ENCODE measurements at regions not wholly inside any gene's neighbourhood (a gene's known extent, or its start where the extent isn't known, plus 50 kb on each side); places are given as distances from the start of the nearest gene placed in this dataset.

GRCh38 chr6:27178407-27178730 lies 69.1 kb upstream of the PRSS16 start:
- DNase-seq (ENCODE audit: low read depth), result no peak
- TF ChIP-seq CTCF (IDR thresholded peaks at IDR 0.05; ENCODE audit: control insufficient read depth, insufficient read depth, low read depth, low read length, missing control alignments), result no peak
- peak overlapping the region; percentile 91 for H3K4me3 ChIP-seq (ENCODE audit: control insufficient read depth, low read depth, low read length)

- no peak for DNase-seq (ENCODE audit: low read depth)
- TF ChIP-seq CTCF (IDR thresholded peaks at IDR 0.05; ENCODE audit: control insufficient read depth, insufficient read depth, low read depth, low read length, missing control alignments), result no peak
- peak overlapping the region; percentile 91 for H3K4me3 ChIP-seq (ENCODE audit: control insufficient read depth, low read depth, low read length)
Measured at GRCh38 chr6:27178860-27179259, 68.6 kb upstream of the PRSS16 start.

- TF ChIP-seq CTCF (IDR thresholded peaks at IDR 0.05; ENCODE audit: control insufficient read depth, insufficient read depth, low read depth, low read length, missing control alignments), result no peak
- DNase-seq (ENCODE audit: low read depth), result no peak
- no peak overlapping the region for H3K4me3 ChIP-seq (ENCODE audit: control insufficient read depth, low read depth, low read length)
Measured at GRCh38 chr6:27183060-27183832, 64.3 kb upstream of the PRSS16 start.

GRCh38 chr6:27187231-27188060 lies 60.1 kb upstream of the PRSS16 start:
- TF ChIP-seq CTCF (IDR thresholded peaks at IDR 0.05; ENCODE audit: control insufficient read depth, insufficient read depth, low read depth, low read length, missing control alignments), result no peak
- DNase-seq (ENCODE audit: low read depth), result no peak
- H3K4me3 ChIP-seq (ENCODE audit: control insufficient read depth, low read depth, low read length), result peak overlapping the region; percentile 51

- DNase-seq (ENCODE audit: low read depth), result no peak
- H3K4me3 ChIP-seq (ENCODE audit: control insufficient read depth, low read depth, low read length), result peak overlapping the region; percentile 51
- TF ChIP-seq CTCF (IDR thresholded peaks at IDR 0.05; ENCODE audit: control insufficient read depth, insufficient read depth, low read depth, low read length, missing control alignments), result no peak
Measured at GRCh38 chr6:27188061-27188884, 59.2 kb upstream of the PRSS16 start.

- TF ChIP-seq CTCF (IDR thresholded peaks at IDR 0.05; ENCODE audit: control insufficient read depth, insufficient read depth, low read depth, low read length, missing control alignments), result peak; percentile 65
- DNase-seq (ENCODE audit: low read depth), result peak; percentile 41
- H3K4me3 ChIP-seq (ENCODE audit: control insufficient read depth, low read depth, low read length), result peak overlapping the region; percentile 51
Measured at GRCh38 chr6:27188885-27189418, 58.5 kb upstream of the PRSS16 start.

Measured in AG09309 (cell line).